RKO (cell line): ENCODE measurements at regions not wholly inside any gene's neighbourhood (a gene's known extent, or its start where the extent isn't known, plus 50 kb on each side); places are given as distances from the start of the nearest gene placed in this dataset.

Source experiments
- DNase-seq: peaks from one replicate; pipeline ENCODE4 v3.0.0-alpha.2; 2016; ENCODE audit warnings: low spot score

DNA sequence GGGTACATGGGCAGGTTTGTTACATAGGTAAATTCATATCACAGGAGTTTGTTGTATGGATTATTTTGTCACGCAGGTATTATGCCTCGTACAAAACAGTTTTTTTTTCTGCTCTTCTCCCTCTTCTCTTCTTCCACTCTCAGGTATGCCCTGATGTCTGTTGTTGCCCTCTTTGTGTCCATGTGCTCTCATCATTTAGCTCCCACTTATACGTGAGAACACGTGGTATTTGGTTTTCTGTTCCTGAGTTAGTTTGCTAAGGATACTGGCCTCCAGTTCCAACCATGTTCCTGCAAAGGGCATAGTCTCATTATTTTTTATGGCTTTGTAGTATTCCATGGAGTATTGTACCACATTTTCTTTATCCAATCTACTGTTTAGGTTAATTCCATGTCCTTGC is 65.7 kb downstream of the UNC5CL start:
- no peak for DNase-seq

DNA sequence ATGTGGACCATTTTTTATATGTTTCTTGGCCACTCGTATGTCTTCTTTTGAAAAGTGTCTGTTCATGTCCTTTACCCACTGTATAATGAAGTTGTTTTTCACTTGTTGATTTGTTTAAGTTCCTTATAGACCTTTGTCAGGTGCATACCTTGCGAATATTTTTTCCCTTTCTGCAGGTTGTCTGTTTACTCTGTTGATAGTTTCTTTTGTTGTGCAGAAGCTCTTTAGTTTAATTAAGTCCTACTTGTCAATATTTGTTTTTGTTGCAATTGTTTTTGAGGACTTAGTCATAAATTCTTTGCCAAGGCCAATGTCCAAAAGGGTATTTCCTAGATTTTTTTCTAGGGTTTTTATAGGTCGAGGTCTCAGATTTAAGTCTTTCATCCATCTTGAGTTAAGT is 66.2 kb downstream of the UNC5CL start:
- no peak for DNase-seq

DNA sequence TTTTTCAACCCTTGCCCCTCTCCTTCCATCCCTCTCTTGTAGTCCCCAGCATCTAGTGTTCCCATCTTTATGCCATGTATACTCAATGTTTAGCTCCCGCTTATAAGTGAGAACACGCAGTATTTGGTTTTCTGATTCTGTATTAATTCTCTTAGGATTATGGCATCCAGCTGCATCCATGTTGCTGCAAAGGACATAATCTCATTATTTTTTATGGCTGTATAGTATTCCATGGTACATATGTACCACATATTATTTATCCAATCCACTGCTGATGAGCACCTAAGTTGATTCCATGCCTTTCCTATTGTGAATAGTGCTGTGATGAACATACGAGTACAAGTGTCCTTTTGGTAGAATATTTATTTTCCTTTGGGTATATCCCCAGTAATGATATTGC is 66.8 kb downstream of the UNC5CL start:
- DNase-seq, result no peak

DNA sequence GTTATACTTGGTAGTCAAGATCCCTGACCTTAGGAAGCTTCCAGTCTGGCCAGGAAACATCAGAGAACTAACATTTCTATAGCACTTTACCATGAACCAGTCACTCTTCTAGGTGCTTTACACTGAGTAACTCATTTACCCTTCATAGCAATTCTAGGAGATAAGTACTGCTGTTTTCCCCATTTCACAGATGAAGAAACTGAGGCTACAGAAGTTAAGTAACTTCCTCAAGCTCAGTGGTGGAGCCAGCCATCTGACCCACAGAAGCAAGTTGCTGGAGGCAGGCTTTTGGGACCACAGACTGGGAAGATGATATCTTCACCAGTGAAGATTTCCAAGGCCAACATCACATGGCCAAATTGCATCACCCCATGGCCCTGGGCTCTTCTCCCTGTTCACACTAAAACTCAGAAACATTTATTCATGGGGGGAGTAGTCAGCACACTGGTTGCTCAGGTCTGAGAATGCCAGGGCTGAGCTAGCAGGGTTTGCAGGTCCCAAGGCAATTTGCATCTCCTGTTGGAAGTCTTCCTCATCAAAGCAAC is 70.3 kb downstream of the UNC5CL start:
- DNase-seq, result no peak

DNA sequence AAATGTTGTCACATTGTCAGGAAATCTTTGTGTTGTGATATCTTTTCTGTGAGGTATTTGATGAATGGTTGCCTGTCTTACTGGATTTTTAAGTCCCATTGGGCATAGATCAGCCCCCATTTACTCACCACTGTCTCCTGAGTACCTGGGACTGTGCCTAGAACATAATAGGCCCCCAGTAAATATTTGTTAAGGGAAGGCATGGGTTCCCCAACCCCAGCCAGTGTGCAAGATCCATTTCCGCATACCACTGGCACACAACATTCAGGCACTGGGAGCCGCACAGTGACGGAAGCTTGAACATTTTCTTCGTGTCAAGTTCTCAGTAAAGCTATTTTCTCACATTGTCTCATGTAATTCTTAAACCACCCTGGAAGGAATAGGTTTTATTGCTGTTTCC is 72.2 kb downstream of the UNC5CL start:
- DNase-seq, result no peak

DNA sequence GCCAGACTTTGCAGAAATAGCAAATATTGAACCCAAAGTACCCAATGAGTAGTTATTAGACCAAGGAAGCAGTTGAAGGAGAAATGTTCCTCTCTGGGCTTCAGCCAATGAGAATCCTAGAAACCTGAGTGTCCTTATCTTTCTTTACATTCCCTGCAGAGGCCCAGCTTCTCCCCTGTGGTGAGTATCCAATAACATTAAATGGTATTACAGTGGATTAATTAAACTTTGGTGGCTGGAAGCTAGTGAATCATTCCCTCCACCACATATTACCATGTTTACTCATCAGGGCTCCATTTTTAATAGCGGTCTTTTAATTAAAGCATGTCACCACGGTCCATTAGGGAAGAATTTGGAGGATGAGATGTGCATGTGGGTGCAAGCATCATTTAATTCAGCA is 74.0 kb downstream of the UNC5CL start:
- no peak for DNase-seq

DNA sequence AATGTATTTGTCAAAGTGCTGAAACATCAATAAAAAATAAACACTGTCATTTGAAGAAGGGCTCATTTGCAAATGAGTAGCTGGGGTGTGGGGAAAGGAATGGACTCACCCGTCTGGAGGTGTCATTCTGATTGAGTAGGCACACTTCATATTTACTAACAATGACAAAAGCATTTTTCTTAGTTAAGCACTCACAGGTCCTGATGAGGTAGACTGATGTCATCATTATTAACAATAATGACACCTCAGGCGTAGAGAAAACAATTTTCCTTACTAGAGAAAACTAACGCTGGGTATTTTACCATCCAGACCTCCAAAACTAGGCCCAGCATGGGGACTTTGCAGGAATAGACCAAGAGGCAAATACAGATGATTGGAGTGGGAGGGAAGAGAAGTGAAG is 76.0 kb downstream of the UNC5CL start:
- DNase-seq, result no peak

DNA sequence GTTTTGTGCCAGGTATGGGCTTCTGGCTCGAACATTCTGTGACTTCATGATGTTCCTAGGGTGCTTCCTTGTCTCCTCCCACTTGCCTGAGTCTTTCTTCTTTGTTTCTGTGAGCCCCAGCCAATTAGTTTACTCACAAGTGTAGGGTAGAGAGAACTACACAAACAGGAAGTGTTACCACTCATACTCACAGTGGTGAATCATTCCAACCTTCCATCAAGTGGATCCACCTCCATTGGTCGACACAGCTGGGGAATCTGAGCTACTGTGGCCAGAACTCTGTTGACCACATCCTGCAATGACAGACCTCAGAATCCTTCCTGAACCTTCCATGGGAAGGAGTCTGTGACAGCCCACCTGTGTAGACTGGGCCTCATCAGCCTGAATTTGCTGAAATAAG is 76.8 kb downstream of the UNC5CL start:
- peak; percentile 88 for DNase-seq

DNA sequence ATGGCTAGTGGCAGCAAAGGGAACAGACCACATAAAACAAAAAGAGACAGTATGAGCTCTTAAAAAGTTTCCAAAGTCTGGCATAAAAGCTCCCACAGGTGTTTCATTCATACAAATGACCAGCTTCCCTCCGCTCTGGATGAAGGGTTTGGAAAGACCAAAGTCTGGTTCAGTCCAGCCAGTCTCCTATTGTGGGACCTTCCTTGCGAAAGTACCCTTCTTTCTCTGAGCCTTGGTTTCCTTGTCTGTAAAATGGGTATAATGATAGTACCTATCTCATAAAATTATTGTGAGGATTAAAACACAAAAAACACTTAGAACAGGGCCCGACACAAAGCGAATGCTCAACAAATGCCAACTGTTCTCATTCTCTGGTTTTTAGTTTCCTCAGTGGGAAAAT is 77.2 kb downstream of the UNC5CL start:
- no peak for DNase-seq

DNA sequence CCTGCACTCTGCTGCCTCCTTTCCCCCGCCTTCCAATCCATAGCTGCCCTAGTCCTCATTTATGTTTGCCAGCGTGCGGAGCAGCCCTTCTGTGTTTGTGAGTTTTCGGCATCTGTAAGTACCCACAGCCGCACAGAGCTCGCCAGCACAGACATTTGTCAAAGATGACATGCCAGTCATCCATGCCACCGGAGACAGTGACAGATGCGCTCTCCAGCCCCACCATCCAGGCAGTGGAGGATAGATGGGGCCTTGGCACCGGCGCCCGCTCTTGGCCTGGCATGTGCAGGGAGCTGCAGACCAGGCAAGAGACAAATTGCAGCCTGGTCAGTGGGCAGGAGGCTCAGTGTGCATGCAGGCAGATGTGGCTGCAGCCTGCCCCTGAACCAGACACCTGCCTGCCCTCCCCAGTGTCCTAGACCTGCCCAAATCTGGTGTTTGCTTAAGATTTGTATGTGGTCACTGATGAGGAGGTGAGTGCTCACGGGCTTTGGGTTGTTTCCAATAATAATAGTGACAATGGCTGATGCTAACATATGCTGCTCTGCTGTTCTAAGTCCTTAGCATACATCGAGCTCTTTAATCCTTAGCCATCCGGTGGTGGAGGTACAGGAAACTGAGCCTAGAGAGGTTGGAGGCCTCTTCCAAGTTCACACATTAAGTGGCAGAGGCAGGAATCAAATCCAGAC is 78.1 kb downstream of the UNC5CL start:
- DNase-seq, result no peak

DNA sequence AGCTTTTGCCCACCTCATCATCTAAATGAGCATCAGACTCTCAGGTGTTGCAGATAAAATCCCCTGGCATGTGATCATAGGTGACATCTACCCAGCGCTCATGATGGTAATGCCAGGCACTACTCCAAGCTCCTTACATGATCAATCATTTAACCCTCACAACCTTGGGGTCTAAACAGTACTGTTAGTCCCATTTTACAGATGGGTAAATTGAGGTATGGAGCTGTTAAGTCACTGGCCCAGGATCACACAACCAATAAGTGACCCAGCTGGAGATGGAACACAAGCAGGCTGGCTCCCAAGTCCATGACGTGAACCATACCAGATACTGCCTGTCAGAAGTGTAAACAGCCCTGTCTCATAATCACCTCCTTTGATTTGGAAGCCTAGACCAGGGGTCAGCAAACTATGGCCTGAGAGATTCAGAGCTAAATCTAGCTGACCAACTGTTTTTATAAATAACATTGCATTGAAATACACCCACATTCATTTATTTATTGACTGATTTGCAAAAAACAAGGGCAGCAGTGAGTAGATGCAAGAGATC is 79.2 kb downstream of the UNC5CL start:
- no peak for DNase-seq

DNA sequence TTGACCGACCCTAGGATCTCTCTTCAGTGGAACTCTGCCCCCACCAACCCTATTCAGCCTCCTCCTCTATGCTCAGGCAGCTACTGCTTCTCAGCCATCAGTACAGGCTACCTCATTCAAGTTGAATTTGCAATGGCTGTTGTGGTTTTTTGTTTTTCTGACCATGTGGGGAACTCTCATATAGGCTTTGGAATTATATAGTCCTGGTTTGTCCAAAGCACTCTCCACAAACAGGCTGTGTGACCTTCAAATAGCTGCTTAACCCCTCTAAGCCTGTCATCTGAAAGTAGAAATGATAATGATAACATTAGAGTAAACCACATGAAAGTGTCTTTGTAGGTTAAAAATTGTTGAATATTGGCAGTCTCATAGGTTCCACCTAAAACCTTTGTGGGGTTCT is 80.3 kb downstream of the UNC5CL start:
- DNase-seq, result no peak

DNA sequence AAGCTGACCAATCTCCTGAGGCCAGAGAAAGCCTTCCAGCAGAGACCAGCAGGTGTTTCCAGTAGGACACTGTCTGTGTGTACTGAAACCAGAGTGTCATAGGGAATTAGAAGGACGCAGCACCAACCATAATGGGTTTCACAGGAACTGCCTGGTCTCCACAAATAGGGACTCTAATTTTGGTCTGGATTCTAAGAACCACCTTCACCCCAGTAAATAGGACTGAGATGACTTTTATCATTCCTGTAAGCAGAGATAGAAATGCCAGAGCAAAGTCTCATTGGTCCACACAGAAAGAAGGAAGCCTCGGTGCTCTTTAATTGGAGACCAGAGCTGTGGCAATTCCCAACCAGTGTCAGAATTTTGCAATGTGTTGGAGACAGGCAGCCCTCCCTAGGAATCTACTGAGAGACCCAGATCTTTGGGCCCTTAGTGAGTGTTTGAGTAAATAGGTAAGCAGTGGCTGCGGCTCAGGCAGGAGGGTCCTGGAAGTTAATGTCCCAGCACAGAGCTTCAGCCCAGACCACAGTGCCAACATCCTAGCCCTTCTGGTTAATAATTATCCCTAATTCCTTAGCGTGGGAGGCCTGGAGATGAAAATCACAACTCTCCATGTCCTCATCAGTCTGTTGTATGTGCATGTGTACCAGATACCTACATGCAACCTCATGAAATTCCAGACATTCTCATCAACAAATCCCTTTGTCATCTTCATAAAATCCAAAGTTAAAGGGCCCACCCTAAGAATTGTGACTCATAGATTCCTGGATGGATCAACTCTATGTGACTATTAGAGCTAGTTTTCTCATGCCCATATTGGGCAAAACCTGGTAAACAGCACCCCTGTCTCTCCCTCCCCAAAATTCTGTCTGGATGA is 81.2 kb downstream of the UNC5CL start:
- peak; percentile 34 for DNase-seq

DNA sequence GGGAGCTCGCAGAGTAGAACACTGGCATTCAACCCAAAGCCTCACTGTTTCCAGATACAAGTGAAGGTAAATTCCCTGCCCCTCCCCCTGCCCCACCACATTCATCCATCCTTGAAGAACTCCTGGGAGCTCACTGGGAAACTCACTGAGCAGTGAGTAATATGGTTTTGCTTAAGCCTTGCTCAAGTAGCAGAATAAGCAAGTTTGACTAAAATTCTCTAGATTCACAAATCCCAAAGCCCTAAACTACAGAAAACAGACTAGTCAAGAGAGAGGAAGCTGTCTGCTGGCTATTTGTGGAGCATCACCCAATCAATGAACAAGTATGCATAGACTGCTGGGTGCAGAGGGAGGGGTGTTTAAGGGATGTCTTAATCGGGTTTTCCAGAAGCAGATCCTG is 82.1 kb downstream of the UNC5CL start:
- no peak for DNase-seq

DNA sequence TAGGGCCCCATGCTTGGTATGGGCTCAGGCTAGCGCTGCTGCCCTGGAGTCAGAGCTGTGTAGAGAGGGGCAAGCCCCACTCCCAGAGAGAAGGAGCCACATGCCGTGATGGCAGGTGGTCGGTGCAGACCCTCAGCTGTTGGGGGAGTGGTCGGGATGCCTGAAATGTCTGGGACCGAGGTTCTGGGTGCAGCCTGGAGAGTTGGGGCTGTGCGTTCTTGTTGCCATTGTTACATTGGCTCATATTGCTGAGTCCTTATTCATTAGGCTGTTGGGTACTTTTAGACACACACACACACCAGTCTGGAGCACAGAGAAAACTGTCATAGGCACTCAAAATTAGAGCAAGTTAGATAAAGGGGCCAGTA is 83.9 kb downstream of the UNC5CL start:
- no peak for DNase-seq

DNA sequence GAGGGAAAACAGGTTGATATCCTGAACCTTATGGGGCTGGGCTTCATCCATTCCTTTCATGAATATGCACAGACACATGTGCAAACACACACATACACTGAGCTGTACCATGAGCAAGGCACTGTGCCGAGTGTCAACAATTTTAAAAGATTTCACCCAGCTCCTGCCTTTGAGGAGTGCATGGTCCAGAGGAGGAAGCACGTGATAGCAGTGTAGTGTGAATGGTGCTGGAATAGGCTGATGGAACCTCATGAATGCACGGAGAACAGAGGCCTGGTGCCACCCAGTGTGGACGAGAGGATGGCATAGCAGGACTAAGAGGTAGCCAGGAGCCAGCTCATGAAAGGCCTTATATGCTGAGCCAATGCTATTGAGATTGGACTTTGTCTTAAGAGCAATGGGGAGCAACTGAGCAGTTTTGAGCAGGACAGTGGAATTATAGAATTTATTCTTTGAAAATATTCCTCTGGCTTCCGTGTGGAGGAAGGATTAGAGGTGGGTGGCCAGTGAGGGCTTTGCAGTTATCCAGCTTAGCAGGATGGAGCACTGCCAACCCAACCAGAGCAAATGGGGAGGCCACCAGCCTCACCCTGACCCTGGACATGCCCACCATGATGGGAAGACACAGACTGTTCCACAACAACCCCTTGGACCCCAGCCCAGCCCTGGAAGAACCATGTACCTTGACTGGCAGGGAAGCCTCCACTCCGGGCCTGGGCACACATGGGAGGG is 84.4 kb downstream of the UNC5CL start:
- no peak for DNase-seq

DNA sequence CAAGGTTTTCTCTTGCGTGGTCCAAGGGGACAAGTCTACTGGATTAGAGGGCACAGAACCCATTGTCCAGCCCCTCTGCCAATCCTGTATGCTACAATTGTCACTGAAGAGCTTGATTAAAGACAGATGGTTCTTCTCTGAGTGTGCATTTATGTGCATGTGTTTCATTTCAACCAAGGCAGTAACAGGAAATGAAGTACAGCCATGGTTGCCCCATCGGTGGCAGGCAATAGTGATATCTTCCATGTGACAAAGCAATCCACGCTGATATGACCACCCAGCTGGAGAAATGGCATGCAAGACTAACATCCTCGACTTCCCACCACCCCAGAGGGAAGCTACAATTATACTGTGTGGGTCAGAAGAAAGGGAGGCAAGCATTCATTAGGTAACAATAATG is 85.5 kb downstream of the UNC5CL start:
- no peak for DNase-seq

DNA sequence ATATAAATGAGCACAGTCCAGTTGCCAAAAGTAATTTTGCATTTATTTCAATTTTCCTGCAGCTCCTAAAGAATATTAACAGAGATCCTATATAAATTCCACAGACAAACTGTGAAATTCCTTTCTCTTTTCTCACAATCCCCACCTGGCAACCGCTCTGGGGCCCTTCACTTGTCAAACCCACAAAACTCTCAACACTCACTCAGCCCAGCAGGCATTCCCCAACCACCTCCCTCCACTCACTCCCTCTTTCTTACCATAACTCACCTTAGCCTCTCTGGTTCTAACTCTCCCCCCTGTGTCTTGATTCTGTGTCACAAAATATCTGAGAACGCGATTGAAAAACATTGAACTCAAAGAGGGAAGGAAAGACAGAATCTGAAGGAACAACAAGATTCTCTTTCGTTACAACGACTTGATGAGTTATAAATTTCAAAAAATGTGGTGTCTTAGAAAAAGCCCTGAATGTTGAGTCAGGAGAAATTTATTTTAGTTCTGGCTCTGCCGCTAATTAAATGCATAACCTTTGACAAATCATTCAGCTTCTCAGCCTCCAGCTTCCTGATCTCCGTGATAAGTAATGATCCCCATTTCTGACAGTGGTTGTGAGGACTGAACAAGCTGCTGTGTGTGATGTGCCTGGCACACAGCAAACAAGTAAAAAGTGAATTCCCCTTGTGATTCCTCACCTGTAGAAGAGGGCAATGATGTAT is 87.9 kb downstream of the UNC5CL start:
- no peak for DNase-seq

DNA sequence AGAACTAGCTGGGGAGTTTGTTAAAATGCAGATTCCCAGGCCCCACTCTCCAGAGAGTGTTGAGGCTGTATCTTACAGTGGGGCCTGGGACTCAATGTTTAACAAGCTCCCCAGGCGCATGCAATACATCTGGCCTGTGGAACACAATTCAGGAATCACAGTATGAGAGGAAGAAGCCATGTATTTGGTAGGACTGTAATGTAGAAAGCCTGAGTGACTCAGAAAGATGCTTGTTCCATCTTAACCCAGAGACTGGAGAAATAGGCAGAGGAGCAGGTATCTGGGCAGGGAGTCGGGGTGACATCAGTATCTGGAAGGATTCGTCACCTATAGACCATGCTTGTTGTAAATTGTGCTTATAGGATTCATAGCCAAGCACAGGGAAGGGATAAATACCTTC is 90.5 kb downstream of the UNC5CL start:
- DNase-seq, result no peak

DNA sequence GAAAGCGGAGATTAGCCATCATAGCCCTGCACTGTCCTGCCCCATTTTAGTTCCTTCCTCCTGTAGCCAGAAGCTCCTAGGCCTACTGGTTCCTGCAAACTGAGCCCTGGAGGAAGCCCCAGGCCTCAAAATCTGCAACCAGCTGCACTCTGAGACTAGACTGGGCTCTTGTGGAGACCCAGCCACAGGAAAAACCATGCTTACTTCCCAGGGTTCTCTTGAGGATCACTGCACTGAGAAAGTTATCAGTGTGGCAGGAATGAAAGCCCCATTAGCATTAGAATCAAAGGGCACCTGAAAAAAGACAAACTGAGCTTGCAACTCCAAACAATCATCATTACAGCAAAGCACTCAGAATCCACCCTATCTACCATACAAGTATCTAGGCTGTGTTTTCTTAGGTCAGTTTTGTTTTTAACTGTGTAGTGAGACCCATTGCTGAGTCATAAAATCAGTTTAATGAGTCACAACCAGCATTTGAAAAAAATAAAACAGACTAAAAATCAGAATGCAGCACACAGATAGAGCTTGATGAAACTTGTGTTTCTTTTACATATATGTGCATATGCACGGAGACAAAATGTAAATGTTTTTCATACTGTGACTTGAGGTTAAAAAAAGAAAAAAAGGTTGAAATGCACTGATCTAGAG is 91.0 kb downstream of the UNC5CL start:
- DNase-seq, result peak; percentile 43

DNA sequence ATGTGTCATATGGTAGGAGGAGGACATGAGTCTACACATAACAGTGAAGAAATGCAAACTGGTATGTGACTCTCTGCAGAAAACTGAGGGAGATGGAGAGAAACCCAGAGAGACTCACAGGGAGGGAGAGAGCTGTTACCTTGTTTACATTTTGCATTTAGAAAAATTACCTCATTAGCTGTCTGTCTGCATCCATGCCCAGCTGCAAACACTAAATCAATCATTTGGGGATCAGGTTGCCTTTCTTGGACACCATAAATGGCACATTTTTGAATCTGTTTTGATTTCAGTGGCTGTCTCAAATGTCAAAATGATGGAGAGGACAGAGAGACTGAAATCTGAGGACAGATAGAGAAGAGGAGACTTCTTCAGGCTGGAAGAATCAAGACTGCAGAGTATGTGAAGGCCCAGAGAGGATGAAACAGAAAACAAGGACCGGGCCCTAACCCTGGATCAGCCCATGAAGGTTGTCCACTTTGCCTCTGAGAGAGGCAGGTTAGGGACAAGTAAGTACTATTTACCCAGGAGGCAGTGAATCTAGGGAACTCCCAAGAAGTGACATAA is 92.2 kb downstream of the UNC5CL start:
- no peak for DNase-seq
